ENCODE measurements at regions not wholly inside any gene's neighbourhood (a gene's known extent, or its start where the extent isn't known, plus 50 kb on each side); places are given as distances from the start of the nearest gene placed in this dataset.

DNA sequence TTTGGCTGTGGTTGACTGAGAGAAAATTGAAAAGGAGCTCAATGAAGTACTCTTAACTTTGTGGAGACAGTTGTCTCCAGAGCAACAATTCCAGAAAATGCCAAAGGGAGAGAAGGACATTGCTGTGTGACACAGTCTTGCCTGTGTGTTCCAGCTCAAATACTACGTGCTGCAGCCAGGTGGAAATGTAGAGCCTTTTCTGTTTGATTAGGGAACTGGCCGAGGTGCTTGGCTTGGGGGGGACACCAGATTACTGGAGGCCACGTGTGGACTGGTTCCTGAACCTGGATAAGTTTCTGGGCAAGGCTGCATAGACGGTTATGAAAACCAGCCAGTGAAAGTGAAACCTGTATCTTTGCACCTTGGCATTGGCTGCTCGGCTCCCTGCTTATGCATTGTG, 217.9 kb downstream of the CTH start:
- Histone ChIP-seq H3K4me3 (ENCODE audit: low read depth, low read length) (no peak overlapping the region), H3K36me3 (ENCODE audit: control insufficient read depth, insufficient read depth, low read length) (no peaks in the 10 kb centered on the region), H3K27me3 (ENCODE audit: control insufficient read depth, insufficient read depth, low read length) (no peaks in the 10 kb centered on the region)
- no peak for DNase-seq (ENCODE audit: low read depth)
- TF ChIP-seq, protein P1, sequence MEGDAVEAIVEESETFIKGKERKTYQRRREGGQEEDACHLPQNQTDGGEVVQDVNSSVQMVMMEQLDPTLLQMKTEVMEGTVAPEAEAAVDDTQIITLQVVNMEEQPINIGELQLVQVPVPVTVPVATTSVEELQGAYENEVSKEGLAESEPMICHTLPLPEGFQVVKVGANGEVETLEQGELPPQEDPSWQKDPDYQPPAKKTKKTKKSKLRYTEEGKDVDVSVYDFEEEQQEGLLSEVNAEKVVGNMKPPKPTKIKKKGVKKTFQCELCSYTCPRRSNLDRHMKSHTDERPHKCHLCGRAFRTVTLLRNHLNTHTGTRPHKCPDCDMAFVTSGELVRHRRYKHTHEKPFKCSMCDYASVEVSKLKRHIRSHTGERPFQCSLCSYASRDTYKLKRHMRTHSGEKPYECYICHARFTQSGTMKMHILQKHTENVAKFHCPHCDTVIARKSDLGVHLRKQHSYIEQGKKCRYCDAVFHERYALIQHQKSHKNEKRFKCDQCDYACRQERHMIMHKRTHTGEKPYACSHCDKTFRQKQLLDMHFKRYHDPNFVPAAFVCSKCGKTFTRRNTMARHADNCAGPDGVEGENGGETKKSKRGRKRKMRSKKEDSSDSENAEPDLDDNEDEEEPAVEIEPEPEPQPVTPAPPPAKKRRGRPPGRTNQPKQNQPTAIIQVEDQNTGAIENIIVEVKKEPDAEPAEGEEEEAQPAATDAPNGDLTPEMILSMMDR (IDR thresholded peaks at IDR 0.05; ENCODE audit: insufficient read depth, low read length, poor library complexity, severe bottlenecking): no peak

DNA sequence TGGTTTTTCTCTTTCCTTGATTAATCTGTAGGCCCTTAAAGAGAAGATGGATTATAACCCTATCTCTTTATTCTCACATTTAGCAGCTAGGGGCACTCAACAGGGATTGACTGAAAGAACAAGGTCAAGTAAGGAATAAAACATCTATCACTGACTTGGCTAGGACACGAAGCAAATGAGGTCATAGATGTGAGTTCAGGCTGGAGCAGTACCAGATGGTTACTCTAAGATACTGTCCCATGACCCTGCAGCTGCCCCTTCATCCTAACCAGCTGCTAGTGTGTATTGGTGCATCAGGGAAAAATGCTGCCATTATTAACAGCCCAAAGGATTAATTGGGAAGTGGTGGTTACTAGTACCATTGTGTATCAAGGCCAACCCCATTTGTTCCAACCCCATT, 221.9 kb downstream of the CTH start:
- no peak for DNase-seq (ENCODE audit: low read depth)
- no peak overlapping the region for H3K4me3 ChIP-seq (ENCODE audit: low read depth, low read length)
- TF ChIP-seq, protein P1 (IDR thresholded peaks at IDR 0.05; ENCODE audit: insufficient read depth, low read length, poor library complexity, severe bottlenecking): no peak
- no peaks in the 10 kb centered on the region for H3K36me3 ChIP-seq (ENCODE audit: control insufficient read depth, insufficient read depth, low read length)
- H3K27me3 ChIP-seq (ENCODE audit: control insufficient read depth, insufficient read depth, low read length): no peaks in the 10 kb centered on the region

DNA sequence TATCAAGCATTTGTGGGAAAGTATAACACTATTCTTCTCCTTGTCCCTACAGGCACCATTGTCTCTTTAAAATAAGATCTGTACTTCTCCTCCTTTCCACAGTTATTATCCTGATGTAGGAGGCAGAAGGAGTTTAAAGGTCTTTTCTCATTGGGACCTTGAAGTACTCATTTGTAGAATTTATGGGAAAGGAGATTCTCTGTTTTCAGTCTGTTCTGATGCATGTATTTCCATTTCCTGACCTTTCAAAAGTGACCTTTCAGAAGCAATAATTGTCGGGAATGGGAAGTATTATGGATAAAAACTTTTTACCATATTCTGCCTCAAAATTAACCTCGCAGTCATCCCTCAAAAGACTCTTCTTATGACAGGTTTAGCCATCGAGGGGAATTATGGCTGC, 224.8 kb downstream of the CTH start:
- TF ChIP-seq, protein P1 (IDR thresholded peaks at IDR 0.05; ENCODE audit: insufficient read depth, low read length, poor library complexity, severe bottlenecking): no peak
- Histone ChIP-seq H3K27me3 (ENCODE audit: control insufficient read depth, insufficient read depth, low read length) (no peaks in the 10 kb centered on the region), H3K4me3 (ENCODE audit: low read depth, low read length) (no peak overlapping the region), H3K36me3 (ENCODE audit: control insufficient read depth, insufficient read depth, low read length) (no peaks in the 10 kb centered on the region)
- DNase-seq (ENCODE audit: low read depth): no peak

DNA sequence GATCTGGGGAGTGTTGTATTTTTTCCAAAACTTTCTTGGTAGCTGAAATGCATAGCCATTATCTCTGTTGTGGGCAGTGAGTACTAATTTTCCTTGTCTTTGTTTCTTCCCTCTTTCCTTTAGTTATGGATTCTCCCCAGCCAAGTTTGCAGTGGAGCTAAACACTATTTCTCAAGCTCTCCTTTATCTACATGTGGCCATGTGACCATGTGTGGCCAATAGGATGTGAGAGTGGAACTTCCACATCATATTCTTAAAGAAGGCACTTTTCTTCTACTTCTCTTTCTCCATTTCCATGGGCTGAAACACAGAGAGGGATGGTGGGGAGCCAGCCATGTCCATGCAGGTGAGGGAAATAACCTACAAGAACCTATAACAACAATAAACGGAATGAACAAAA, 230.8 kb downstream of the CTH start:
- Histone ChIP-seq H3K4me3 (ENCODE audit: low read depth, low read length) (no peak overlapping the region), H3K36me3 (ENCODE audit: control insufficient read depth, insufficient read depth, low read length) (no peaks in the 10 kb centered on the region), H3K27me3 (ENCODE audit: control insufficient read depth, insufficient read depth, low read length) (no peaks in the 10 kb centered on the region)
- TF ChIP-seq, protein P1 (IDR thresholded peaks at IDR 0.05; ENCODE audit: insufficient read depth, low read length, poor library complexity, severe bottlenecking): no peak
- DNase-seq (ENCODE audit: low read depth): no peak

DNA sequence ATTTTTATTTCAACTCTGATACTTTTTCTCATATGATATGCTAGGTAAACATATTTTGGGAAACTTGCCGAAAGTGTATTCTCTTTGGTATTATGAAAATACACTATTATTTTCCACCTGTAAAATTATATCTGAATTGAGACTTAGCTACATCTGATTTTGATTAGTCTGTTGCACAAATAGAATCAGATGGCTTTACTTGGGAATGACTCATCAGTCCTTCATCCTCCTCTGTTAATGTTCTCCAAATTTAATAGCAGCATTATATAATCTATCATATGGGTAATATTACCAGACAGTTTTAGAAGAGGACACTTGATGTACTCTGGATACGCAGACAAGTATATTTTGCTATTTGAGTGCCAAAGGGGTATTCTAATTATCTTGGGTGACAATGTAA, 245.3 kb downstream of the CTH start:
- H3K4me3 ChIP-seq (ENCODE audit: low read depth, low read length): no peak overlapping the region
- no peaks in the 10 kb centered on the region for H3K36me3 ChIP-seq (ENCODE audit: control insufficient read depth, insufficient read depth, low read length)
- TF ChIP-seq, protein P1 (IDR thresholded peaks at IDR 0.05; ENCODE audit: insufficient read depth, low read length, poor library complexity, severe bottlenecking): no peak
- no peak for DNase-seq (ENCODE audit: low read depth)
- H3K27me3 ChIP-seq (ENCODE audit: control insufficient read depth, insufficient read depth, low read length): no peaks in the 10 kb centered on the region

DNA sequence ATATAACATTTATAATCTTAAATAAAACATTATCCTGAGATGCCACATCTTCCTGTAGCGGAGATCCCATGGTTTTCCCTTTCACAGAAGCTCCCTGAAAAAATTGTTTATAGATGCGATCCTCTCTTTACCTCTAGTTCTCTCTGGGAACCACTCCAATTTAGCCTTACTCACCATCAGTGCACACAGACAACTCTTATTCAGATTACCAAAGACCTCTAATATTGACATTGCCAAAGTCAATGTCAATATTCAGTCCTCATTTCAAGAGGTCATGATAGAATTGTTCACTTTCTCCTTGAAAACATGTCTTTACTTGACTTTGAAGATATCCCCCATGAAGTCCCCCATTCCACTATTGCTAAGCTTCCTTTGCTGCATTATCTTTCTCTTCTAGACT, 248.8 kb downstream of the CTH start:
- no peak overlapping the region for H3K4me3 ChIP-seq (ENCODE audit: low read depth, low read length)
- TF ChIP-seq, protein P1 (IDR thresholded peaks at IDR 0.05; ENCODE audit: insufficient read depth, low read length, poor library complexity, severe bottlenecking): no peak

More for the DNA sequence above, 248.8 kb downstream of the CTH start:
- H3K27me3 ChIP-seq (ENCODE audit: control insufficient read depth, insufficient read depth, low read length): no peaks in the 10 kb centered on the region
- H3K36me3 ChIP-seq (ENCODE audit: control insufficient read depth, insufficient read depth, low read length): no peaks in the 10 kb centered on the region
- DNase-seq (ENCODE audit: low read depth): no peak

Measured in kidney epithelial cell (primary cell).